COLO829 (cell line): ENCODE measurements at regions not wholly inside any gene's neighbourhood (a gene's known extent, or its start where the extent isn't known, plus 50 kb on each side); places are given as distances from the start of the nearest gene placed in this dataset.

Experiments used
- DNase-seq: peaks from one replicate; pipeline ENCODE4 v3.0.0; 2012; ENCODE audit warnings: low spot score

DNA sequence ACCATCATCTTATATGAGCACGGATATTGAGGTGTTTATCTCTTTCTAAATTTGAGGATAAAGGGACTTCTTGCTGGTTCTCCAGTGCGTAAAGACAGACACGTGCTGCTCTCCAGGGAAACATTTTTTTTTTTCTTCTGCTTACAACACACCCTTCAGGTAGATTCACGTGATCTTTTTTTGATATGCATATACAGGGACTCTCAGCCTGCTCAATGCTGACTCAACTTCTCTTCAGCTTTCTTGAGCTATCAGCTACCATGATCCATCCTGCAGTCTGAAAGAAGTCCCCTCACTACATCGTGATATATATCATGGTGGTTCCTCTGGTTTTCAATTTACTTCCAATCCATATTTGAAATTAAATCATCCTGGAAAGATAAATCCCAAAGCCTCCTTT is 87.1 kb upstream of the SLITRK3 start:
- no peak for DNase-seq

DNA sequence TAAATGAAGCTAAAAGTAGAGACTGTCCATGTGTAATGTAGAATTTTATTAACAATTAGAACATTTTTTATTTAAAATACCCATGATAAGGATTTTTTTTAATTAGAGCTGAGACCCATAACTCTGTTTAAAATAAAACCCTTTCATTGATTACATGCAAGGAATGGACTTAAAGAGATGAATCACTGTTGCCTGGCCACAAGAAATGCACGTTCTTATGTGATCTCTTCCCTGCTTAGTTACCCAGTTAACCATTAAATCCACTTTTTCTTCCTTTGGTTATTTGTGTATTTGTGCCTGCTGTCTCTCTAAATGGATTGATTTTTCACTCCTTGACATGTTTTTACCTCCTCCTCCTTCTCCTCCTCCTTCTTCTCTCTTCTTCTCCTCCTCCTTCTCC is 83.3 kb upstream of the SLITRK3 start:
- DNase-seq, result no peak

DNA sequence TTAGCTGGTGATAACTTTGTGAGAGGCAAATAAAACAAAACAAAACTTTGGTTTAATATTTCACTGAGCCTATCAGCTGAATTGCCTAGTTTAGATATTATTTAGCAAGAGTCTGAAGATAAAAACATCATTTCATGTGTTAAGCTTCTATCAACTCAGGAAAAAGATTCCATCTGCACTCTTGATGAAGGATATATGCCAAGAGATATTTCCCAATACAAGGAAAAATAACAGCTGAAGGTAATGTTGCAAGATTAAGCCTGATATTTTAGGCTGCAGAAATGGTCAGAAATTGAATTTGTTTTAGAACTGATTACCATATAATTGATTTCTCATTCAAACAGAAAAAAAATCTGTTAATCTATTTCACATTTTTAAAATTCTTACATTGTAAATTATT is 77.2 kb upstream of the SLITRK3 start:
- no peak for DNase-seq

DNA sequence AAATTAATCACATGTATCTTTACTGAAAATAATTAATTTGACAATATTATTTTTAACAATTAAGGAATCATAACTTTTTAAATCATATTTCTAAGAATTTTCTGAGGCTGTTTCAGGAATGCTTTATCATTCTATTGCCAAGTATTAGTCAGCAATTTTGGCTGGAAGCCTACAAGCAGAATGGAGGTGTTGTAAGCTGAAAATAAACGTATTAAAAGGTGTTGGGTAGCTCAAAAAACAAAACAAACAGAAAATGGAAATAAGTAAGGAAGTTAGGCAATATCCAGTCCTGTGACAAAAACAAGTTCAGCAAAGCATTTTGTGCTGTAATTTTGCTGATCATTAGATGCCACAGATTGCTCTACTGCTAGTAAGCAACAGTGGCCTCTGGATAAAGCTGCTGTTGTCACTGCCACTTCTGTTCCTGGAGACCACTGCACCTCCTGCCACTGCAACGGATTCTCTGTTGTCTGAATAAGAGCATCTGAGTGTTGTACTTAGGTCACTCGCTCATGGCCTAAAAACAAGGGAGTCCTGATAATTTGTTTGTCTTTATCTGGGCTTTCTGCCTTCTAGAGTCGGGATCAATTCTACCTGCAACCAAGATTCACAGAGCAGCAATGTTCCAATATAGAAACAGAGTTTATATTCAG is 63.5 kb upstream of the SLITRK3 start:
- DNase-seq, result no peak

DNA sequence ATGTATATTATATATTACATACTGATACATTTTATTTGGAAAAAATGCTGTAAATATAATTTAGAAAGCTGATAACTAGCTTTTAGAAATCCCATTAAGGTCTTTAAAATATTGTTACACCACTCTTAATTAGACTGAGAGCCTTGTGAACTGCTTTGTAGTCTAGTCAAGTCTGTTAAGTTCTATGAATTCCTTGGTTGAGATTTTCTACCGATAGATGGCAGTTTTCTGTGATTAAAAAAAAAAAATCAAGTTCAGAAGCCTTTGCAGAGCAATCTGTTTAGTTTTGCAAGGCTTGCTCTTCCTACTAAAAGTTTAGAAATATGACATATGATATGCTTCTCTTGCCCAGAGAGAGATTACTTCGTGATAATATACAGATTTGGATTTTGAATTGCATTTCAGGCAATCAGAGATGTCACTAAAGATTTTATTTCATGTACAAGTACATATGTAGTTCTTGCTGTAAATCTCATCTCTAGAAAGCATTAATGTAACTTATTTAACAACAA is 60.4 kb upstream of the SLITRK3 start:
- no peak for DNase-seq

DNA sequence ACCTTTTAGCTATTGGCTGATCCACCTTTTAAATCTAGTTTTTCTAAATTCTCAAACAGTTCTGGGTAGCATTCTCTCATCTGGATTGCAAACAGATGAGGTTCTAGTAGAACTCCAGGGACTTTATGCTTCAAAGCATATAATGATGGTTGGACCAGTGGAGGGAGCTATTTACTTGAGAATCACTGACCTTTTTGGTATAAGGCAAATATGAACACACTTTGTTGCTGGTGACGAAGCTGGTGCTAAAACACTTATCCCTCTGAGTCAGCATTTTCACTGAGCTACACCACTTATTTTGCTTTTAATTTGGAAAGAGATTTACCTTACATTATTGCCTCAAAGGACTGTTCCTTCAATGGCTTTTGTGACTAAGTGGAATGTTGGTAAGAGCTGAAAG is 58.6 kb upstream of the SLITRK3 start:
- DNase-seq, result peak; percentile 61
